Vagina (tissue), 2 donors: ENCODE measurements at regions not wholly inside any gene's neighbourhood (a gene's known extent, or its start where the extent isn't known, plus 50 kb on each side); places are given as distances from the start of the nearest gene placed in this dataset.

Source experiments
- CTCF ChIP-seq, 3 experiments: fragments of 450-650 bp in 2 of 3; fragments of 200-600 bp in 1 of 3; sonication (generic) in 1 of 3; IDR thresholded peaks; one replicate each; pipeline ENCODE4 v1.5.1; 2017 to 2019; ENCODE audit warnings: antibody characterized with exemption in 3 of 3, mild to moderate bottlenecking in 2 of 3, moderate library complexity in 2 of 3
- POLR2A ChIP-seq, 2 donors: fragments of 450-650 bp; IDR thresholded peaks; one replicate each; pipeline ENCODE4 v1.6.1; 2017; ENCODE audit warnings: antibody characterized with exemption in 2 of 2, mild to moderate bottlenecking in 2 of 2, moderate library complexity in 2 of 2
- POLR2AphosphoS5 ChIP-seq, 2 donors: sonication (generic); formaldehyde crosslinking; IDR thresholded peaks; one replicate each; pipeline ENCODE4 v1.9.0; 2017; ENCODE audit warnings: antibody characterized with exemption in 2 of 2, mild to moderate bottlenecking in 2 of 2, low read depth in 1 of 2; ENCODE audit not compliant: insufficient read depth in 1 of 2

GRCh38 chr14:98227727-98228111 lies 1044.3 kb downstream of the BCL11B start:
- TF ChIP-seq CTCF (IDR thresholded peaks at IDR 0.05) (no peak), POLR2A (IDR thresholded peaks at IDR 0.05) (no peak), POLR2AphosphoS5 (IDR thresholded peaks at IDR 0.05; ENCODE audit: insufficient read depth in 1 of 2, low read depth in 1 of 2) (no peak)
